ENCODE measurements at regions not wholly inside any gene's neighbourhood (a gene's known extent, or its start where the extent isn't known, plus 50 kb on each side); places are given as distances from the start of the nearest gene placed in this dataset.

DNA sequence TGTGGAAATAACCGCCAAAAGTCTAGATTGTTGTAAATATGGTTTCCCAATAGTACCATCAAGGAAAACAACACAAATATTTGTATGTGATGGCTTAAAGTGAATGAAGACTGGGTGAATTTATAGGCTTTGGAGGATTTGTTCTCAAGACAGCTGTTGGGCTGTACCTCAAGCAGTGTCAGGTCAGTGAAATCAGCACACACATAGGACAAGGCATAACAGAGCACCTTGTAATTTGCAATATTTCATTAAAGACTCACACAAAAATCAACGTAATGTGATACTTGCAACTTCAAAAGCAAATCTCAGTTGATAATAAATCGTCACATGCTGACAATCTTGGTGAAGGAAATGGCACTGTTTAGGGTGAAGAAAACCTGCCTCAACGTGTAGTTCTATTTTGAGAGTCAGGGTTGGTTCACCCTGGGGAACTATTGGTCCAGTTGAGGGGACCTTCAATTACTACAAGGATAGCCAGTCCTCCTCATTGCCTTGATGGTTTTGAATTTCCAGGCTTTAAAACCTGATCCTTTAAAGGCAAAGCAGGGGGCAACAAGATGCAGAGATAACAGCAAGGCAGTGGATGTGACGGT lies 126.8 kb upstream of the ST6GAL2 start:
- Mint-ChIP-seq H3K4me1 (ENCODE audit: low read depth) (no peaks in the 10 kb centered on the region), H3K36me3 (ENCODE audit: insufficient read depth in 2 of 2) (no peaks in the 10 kb centered on the region), H3K9me3 (no peaks in the 10 kb centered on the region), H3K27me3 (ENCODE audit: low read depth) (no peaks in the 10 kb centered on the region), H3K4me3 (no peak overlapping the region), H3K27ac (no peak overlapping the region)
- DNase-seq (no peak), ATAC-seq (replicated peaks in 1 of 2) (no peak)

- Mint-ChIP-seq H3K27me3 (ENCODE audit: low read depth) (no peaks in the 10 kb centered on the region), H3K36me3 (ENCODE audit: insufficient read depth in 2 of 2) (no peaks in the 10 kb centered on the region), H3K27ac (no peak overlapping the region), H3K9me3 (no peaks in the 10 kb centered on the region), H3K4me1 (ENCODE audit: low read depth) (no peaks in the 10 kb centered on the region), H3K4me3 (no peak overlapping the region)
- no peak for DNase-seq
- ATAC-seq (replicated peaks in 1 of 2) = no peak
Measured at GRCh38 chr2:107013884-107014283, 127.9 kb upstream of the ST6GAL2 start.

DNA sequence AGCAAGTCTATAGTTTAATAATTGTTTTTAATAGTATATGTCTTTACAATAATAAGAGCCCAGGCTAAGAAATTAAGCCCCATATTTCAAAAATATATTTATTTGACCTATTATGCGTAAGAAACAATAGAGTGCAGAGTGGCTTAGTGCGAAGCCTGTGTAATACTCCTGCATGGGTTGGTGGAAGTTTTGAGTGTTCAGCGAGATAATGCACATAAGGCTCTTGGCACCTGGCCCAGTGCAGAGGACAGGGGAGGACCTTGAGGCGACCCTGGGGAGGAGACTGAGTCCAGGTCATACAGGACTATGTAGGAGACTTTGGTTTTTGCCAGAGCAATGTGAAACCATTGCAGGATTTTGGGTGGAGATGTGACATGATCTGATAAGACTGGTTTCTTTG lies 132.4 kb upstream of the ST6GAL2 start:
- no peaks in the 10 kb centered on the region for H3K27me3 Mint-ChIP-seq (ENCODE audit: low read depth)
- H3K4me3 Mint-ChIP-seq = no peak overlapping the region
- peaks cover 0 to 1% of the 10 kb centered on the region in 2 donors for H3K9me3 Mint-ChIP-seq
- DNase-seq (no peak), ATAC-seq (replicated peaks in 1 of 2) (no peak)
- H3K4me1 Mint-ChIP-seq (ENCODE audit: low read depth) = no peaks in the 10 kb centered on the region
- H3K27ac Mint-ChIP-seq = no peak overlapping the region
- no peaks in the 10 kb centered on the region for H3K36me3 Mint-ChIP-seq (ENCODE audit: insufficient read depth in 2 of 2)

DNA sequence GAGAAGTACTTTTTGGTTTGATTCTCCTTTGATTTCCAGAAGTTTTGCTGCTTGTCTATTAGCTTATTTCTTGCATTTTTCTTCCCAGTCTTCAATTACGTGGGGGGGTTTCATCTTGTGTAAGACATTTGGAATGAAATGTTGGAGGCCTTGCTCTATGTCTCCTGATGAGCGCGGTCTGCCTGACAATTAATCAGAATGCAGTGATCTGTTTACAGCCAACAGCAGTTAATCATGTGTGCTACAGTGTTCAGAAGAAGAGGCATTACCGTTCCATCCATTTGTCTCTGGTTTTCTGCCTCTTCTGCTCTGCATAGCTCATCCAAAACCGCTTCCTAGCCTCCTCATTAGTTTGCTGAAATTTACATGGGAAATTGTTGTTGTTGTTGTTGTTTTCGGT lies 134.4 kb upstream of the ST6GAL2 start:
- no peaks in the 10 kb centered on the region for H3K36me3 Mint-ChIP-seq (ENCODE audit: insufficient read depth in 2 of 2)
- DNase-seq (no peak), ATAC-seq (replicated peaks in 1 of 2) (no peak)
- no peak overlapping the region for H3K4me3 Mint-ChIP-seq
- no peak overlapping the region for H3K27ac Mint-ChIP-seq
- H3K9me3 Mint-ChIP-seq = peaks cover 4 to 5% of the 10 kb centered on the region in 2 donors
- no peaks in the 10 kb centered on the region for H3K4me1 Mint-ChIP-seq (ENCODE audit: low read depth)
- H3K27me3 Mint-ChIP-seq (ENCODE audit: low read depth) = no peaks in the 10 kb centered on the region

DNA sequence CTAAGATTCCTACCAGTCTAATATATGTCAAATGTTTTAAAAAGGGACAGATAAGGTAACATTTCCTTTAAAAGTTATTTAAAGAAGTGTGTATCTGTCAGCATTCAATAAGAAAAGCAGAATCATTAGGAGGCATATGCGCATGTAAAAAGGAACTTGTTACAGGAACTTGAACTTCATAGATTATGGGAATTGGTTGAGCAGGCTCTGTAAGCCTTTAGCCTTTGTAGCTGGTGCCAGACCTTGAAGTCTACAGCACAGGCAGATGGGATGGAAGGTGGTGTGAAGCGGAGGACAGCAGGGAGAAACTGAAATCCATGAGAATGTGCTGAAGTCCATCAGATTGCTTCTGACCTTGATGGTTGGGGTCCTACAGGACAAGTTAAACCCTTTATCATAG lies 138.3 kb upstream of the ST6GAL2 start:
- DNase-seq = no peak

GRCh38 chr2:107025291-107025857 lies 139.4 kb upstream of the ST6GAL2 start:
- DNase-seq (no peak), ATAC-seq (replicated peaks in 1 of 2) (no peak)
- Mint-ChIP-seq H3K4me3 (no peak overlapping the region), H3K27me3 (ENCODE audit: low read depth) (no peaks in the 10 kb centered on the region), H3K36me3 (ENCODE audit: insufficient read depth in 2 of 2) (no peaks in the 10 kb centered on the region), H3K27ac (no peak overlapping the region), H3K4me1 (ENCODE audit: low read depth) (no peaks in the 10 kb centered on the region), H3K9me3 (peaks cover 6 to 7% of the 10 kb centered on the region in 2 donors)

More for the DNA sequence above, 138.3 kb upstream of the ST6GAL2 start:
- Mint-ChIP-seq H3K9me3 (peaks cover 4 to 7% of the 10 kb centered on the region in 2 donors), H3K36me3 (ENCODE audit: insufficient read depth in 2 of 2) (no peaks in the 10 kb centered on the region), H3K27me3 (ENCODE audit: low read depth) (no peaks in the 10 kb centered on the region), H3K4me3 (no peak overlapping the region), H3K4me1 (ENCODE audit: low read depth) (no peaks in the 10 kb centered on the region), H3K27ac (no peak overlapping the region)
- no peak for ATAC-seq (replicated peaks in 1 of 2)

GRCh38 chr2:107025869-107026380 lies 140.0 kb upstream of the ST6GAL2 start:
- H3K4me3 Mint-ChIP-seq = no peak overlapping the region
- H3K27me3 Mint-ChIP-seq (ENCODE audit: low read depth) = no peaks in the 10 kb centered on the region
- no peaks in the 10 kb centered on the region for H3K4me1 Mint-ChIP-seq (ENCODE audit: low read depth)
- DNase-seq (no peak), ATAC-seq (replicated peaks in 1 of 2) (no peak)
- H3K27ac Mint-ChIP-seq = no peak overlapping the region
- peaks cover 6 to 7% of the 10 kb centered on the region in 2 donors for H3K9me3 Mint-ChIP-seq
- H3K36me3 Mint-ChIP-seq (ENCODE audit: insufficient read depth in 2 of 2) = no peaks in the 10 kb centered on the region

- no peak for ATAC-seq (replicated peaks in 1 of 2)
- H3K27ac Mint-ChIP-seq = no peak overlapping the region
- peaks cover 5 to 6% of the 10 kb centered on the region in 2 donors for H3K9me3 Mint-ChIP-seq
- no peak for DNase-seq
- no peaks in the 10 kb centered on the region for H3K36me3 Mint-ChIP-seq (ENCODE audit: insufficient read depth in 2 of 2)
- H3K4me1 Mint-ChIP-seq (ENCODE audit: low read depth) = no peaks in the 10 kb centered on the region
- no peak overlapping the region for H3K4me3 Mint-ChIP-seq
- no peaks in the 10 kb centered on the region for H3K27me3 Mint-ChIP-seq (ENCODE audit: low read depth)
Measured at GRCh38 chr2:107027205-107027604, 141.2 kb upstream of the ST6GAL2 start.

- Mint-ChIP-seq H3K27ac (no peak overlapping the region), H3K4me3 (no peak overlapping the region), H3K36me3 (ENCODE audit: insufficient read depth in 2 of 2) (no peaks in the 10 kb centered on the region), H3K4me1 (ENCODE audit: low read depth) (no peaks in the 10 kb centered on the region), H3K27me3 (ENCODE audit: low read depth) (no peaks in the 10 kb centered on the region), H3K9me3 (peaks cover 5 to 6% of the 10 kb centered on the region in 2 donors)
- ATAC-seq (replicated peaks in 1 of 2) = no peak
- no peak for DNase-seq
Measured at GRCh38 chr2:107027810-107028209, 141.8 kb upstream of the ST6GAL2 start.

GRCh38 chr2:107028661-107029060 lies 142.7 kb upstream of the ST6GAL2 start:
- Mint-ChIP-seq H3K4me3 (no peak overlapping the region), H3K9me3 (peaks cover 5 to 6% of the 10 kb centered on the region in 2 donors), H3K4me1 (ENCODE audit: low read depth) (no peaks in the 10 kb centered on the region), H3K27ac (no peak overlapping the region), H3K27me3 (ENCODE audit: low read depth) (no peaks in the 10 kb centered on the region), H3K36me3 (ENCODE audit: insufficient read depth in 2 of 2) (no peaks in the 10 kb centered on the region)
- ATAC-seq (replicated peaks in 1 of 2) (no peak), DNase-seq (no peak)

DNA sequence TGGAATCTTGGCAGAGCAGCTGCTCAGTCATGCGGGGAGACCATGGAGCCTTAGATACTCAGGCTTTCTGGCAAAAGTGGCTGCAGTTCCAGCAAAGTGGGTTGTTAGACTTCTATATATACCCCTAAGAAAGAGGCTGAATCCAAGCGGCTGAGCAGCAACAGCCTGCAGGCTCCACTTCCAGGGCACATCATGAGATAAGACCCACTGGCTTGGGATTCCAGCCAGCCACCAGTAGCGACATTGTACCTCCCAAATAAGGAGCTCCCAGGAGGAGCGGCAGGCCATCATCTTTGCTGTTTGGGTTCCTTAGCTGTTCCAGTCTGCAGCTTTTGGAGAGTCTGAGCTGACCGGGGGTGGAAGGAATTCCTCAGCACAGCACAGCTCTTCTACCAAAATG lies 150.3 kb upstream of the ST6GAL2 start:
- Mint-ChIP-seq H3K4me1 (ENCODE audit: low read depth) (no peaks in the 10 kb centered on the region), H3K27ac (no peak overlapping the region), H3K36me3 (ENCODE audit: insufficient read depth in 2 of 2) (peaks cover 2% of the 10 kb centered on the region in 2 donors), H3K9me3 (peaks cover 9 to 12% of the 10 kb centered on the region in 2 donors), H3K4me3 (no peak overlapping the region), H3K27me3 (ENCODE audit: low read depth) (no peaks in the 10 kb centered on the region)
- no peak for DNase-seq
- no peak for ATAC-seq (replicated peaks in 1 of 2)

- Mint-ChIP-seq H3K27me3 (ENCODE audit: low read depth) (no peaks in the 10 kb centered on the region), H3K36me3 (ENCODE audit: insufficient read depth in 2 of 2) (no peaks in the 10 kb centered on the region), H3K27ac (no peak overlapping the region), H3K4me1 (ENCODE audit: low read depth) (no peaks in the 10 kb centered on the region), H3K4me3 (no peak overlapping the region), H3K9me3 (peaks cover 0 to 6% of the 10 kb centered on the region in 2 donors)
- DNase-seq (no peak), ATAC-seq (replicated peaks in 1 of 2) (no peak)
Measured at GRCh38 chr2:107062173-107062572, 176.2 kb upstream of the ST6GAL2 start.

DNA sequence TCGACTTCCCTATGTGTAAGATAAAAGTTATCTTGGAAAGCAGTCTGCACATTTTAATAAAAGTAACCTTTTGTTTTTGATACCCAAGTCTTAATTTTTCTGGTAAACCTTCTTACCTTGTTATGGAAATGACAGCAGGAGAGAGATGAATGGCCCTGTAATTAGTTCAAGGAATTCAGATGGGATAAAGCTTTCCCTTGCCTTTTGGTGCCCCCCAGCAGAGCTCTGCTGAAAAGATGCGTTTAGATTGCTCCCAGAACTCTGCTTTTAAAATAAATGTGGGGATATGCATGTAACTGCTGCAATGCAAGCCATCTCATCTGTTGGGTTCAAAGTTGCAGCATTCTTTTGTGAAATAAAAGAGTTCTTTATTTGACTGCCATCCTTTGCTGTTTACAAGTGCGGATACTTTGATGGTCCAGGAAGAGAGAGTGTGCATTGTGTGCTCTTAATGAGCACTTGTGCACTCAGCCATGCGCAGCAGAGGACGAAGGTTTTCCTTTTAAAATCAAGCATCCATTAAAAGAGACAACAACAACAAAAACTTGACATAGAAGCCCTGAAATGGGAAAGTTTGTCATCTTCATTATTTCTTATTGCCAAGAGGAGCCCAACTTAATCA lies 176.7 kb upstream of the ST6GAL2 start:
- no peaks in the 10 kb centered on the region for H3K4me1 Mint-ChIP-seq (ENCODE audit: low read depth)
- H3K9me3 Mint-ChIP-seq = peaks cover 0 to 6% of the 10 kb centered on the region in 2 donors
- no peak overlapping the region for H3K4me3 Mint-ChIP-seq
- H3K36me3 Mint-ChIP-seq (ENCODE audit: insufficient read depth in 2 of 2) = no peaks in the 10 kb centered on the region
- ATAC-seq (replicated peaks in 1 of 2) (no peak), DNase-seq (no peak)
- no peak overlapping the region for H3K27ac Mint-ChIP-seq
- H3K27me3 Mint-ChIP-seq (ENCODE audit: low read depth) = no peaks in the 10 kb centered on the region
